OCI-M1 (cell line): ENCODE measurements at regions not wholly inside any gene's neighbourhood (a gene's known extent, or its start where the extent isn't known, plus 50 kb on each side); places are given as distances from the start of the nearest gene placed in this dataset.

Experiments
- DNase-seq: peaks from one replicate; lab custom pipeline; 2025; lab: John Stamatoyannopoulos, UW

DNA sequence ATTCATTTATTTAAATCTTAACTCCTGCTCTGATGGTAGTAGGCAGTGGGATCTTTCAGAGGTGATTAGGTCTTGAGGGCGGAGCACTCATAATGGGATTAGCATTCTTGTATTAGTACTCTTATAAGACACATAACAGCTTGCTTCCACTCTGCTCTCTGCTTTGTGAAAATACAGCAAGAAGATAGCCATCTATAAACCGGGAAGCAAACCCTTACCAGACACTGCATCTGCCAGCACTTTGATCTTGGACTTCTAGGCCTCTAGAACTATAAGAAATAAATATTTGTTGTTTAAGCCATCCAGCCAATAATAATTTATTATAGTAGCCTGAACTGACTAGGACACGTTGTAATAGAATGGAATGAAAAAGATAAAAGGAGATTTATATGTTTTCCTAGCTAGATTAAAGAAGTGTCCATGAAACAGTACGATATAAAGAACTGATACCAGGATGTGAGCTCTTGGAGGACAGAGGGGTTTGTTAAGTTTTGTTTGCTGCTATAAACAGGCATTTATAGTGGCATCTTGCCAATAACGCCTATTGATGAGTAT is 869.9 kb downstream of the MRPL39 start:
- DNase-seq: no peak

- no peak for DNase-seq
Measured at GRCh38 chr21:24730661-24731060, 876.6 kb downstream of the MRPL39 start.

DNA sequence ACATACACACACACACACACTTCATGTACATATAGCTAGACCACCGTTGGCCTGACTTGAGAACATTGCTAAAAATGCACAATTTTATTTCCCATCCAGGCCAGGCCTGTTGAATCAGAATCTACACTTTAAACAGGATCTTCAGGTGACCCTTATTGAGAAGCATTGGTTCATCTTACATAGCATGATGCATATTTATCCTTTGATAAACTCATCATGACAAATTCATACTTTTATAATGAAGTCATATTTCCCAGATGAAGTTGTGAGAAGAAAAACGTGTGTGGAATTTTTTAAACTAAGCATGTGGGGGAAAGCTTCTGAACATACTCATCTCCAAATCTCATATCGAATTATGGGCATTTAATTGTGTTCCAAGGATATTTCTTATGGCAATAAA is 877.7 kb downstream of the MRPL39 start:
- DNase-seq: no peak

DNA sequence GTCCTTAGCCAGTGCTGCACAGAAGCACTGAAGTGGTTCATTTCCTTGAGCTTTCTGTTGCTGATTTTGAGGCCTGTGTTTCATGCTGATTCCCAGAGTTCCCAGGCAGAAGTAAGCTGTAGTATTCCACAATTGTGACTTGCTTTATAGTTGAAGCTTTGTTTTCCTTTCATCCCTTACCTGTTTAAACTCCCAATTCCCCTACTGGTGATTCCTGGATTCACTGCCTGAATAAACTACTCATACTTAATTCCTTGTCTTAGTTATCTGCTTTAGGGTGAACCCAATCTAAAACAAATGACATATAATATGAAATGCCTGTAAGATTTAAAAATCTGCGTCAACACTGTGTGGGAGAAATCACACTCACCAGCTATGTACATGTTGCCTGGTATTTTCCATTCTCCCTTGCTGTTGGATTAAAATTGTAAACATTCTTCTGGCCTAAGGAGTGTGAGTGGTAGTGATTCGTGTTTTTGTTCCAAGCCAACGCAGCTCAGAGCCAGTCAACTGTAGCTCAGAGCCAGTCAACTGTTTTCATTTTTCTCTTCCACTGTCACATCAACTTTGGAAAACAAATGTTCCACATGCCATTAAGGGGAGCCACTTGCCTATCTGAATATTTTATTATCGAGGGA is 879.4 kb downstream of the MRPL39 start:
- no peak for DNase-seq

- DNase-seq: peak; percentile 42
Measured at GRCh38 chr21:24716281-24716918, 890.9 kb downstream of the MRPL39 start.

DNA sequence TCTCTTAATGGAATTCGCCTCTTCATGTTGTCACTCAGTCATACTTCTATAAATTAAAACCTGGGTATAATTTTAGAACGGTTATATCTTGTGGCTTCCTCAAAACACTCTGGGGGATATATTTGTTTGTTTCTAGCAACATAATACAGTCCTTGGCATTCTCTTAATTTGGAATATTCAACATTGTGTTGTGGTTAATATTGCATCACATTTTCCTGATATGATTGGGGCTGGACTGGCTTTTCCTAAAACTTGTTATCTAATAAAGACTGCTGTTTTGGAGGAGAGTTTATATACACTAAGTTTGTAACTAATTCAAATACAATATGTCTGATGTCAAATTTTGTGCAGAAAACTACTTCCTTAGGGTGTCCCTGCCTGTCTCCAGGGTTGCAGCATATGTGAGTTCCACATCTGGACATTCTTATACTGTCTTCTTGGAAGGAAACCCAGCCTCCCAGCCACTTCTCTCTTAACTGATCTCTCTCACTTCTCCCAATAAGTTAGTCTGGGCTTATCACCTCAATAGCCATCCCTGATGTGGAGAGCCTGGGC is 892.6 kb downstream of the MRPL39 start:
- peak; percentile 89 for DNase-seq

DNA sequence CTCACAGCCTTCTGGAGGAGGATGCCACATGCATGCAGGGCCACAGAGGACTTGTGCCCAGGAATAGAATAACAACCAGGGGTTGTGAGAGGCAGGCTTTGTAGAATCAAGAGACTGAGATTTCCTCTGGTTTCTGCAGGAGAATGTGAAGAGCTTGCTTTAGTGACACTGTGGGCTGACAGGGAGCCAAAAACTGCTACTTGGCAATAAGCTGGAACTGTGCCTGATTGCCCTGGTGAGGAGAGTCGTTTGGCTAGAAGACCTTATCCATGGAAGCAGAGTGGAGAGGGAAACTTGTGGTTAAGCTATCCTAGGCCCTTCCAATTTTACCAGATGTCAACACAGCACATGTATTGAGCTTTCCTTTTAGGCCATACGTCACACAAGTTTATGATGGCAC is 902.1 kb downstream of the MRPL39 start:
- DNase-seq: no peak

DNA sequence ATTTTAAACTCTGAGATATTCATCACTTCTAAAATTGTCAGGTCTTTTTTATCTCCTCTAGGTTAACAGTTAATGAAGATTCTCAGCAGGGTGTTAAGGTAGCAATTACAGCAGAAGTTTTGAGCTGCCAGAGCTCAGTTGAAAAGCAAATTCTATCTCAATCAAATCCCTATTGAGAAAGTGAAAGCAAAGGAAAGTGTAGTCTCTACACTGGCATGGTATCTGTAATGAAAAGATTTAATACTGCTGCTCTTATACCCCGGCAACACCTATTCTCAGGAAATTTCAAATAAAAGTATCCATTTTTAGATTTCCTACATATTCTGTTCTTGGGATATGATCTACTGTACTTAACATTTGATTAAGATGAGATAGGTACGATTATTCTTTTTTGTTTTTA is 913.5 kb downstream of the MRPL39 start:
- peak; percentile 69 for DNase-seq

DNA sequence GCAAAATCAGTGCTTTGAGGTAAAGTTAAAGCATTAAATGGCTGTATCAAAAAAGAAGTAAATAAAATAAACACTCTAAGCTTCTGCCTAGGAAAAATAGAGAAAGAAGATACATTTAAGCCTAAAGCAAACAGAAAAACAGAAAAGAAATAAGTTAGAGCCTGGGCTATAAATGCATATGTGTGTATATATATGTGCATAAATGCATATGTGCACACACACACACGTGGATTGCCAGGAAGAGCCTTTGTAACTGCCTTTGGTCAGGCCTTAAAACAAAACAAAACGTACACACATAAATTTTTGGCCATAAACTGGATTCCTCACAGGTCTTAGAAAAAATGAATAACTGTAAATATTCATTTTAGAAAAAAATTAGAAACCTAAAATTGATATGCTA is 925.8 kb downstream of the MRPL39 start:
- DNase-seq: no peak

DNA sequence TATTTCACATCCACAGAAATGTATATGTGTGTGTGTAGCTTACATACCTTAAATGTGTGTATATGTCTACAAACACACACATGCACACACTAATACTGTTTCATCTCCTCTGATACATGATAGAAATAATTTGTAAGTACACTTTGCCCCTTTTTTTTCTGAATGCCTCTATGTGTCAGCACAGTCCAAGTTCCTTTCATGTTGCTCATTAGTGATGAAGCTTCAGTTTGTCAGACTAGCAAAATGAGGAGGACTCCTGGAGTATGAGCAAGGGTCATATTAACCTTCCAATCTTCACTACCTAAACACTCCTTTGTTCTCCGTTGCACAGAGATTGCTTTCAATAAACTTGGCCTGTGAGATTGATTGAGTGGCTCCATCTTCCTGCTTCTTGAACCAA is 935.4 kb downstream of the MRPL39 start:
- DNase-seq: no peak

DNA sequence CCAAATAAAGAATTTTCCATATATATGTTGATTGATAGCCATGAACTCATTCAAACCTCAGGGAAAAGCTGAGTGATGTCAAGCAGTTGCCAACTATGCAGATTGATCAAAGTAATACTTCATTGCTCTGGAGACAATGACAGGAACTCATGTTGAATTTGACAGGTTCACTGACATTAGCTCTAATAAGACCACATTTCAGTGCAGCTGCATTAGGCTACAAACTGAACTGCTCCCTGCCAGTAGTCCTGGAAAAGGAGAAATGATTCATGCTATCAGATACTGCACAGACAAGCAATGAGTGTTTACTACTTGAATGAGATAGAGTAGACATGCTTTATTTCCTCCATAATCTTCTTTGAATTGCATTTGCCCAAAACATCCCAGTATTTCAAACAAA is 948.4 kb downstream of the MRPL39 start:
- peak; percentile 11 for DNase-seq

DNA sequence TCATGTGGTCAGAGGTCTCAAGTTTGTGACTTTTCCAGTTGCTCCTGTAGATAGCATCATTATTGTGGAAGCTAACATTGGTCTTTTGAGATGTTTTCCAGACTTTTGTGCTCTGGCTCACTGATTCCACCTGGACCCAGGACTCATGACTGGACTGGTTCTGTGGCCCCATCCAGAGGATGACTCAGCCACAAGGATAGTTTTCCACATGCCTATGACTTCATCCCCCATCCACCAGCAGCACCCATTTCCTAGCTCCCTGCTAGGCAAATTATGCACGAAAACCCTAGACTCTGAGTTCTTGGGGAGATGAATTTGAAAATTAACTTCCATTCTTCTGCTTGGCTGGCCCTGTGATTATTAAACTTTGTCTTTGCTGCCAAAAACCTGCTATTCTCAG is 949.3 kb downstream of the MRPL39 start:
- no peak for DNase-seq

DNA sequence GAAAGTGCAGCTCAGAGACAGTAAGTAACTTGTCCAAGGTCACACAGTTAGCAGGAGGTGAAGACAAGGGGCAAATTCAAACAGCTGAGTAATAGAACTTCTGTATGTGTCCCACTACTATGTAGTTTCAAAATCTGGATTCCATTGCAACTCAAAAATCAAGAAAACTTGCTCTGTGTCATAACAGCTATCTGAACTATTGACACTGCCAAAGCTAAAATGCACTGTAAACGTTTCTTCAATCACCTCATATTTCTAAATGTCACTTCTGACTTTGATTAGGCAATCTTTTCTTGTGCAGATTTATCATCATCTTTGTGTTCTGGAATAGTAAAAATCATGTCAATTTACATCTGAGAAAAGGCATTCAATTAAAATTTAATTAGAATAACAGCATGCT is 957.6 kb downstream of the MRPL39 start:
- DNase-seq: no peak

DNA sequence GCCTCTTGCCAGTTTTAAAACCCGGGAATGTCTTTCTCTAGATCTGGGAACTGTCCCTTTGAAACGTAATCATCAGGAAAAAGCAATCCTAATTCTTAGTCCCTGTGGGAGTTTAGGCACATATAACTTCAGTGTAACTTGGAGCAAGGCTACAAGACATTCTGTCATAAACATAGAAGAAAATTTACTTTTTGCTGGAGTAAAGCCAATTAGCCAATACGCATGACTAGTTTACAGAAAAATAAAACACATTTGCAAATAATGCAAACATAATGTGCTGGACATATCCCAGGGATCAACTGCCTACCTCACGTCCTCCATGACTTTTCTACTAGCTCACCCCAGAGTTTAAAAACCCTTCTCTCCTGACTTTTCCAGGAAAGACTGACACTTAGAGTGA is 970.6 kb downstream of the MRPL39 start:
- DNase-seq: no peak

DNA sequence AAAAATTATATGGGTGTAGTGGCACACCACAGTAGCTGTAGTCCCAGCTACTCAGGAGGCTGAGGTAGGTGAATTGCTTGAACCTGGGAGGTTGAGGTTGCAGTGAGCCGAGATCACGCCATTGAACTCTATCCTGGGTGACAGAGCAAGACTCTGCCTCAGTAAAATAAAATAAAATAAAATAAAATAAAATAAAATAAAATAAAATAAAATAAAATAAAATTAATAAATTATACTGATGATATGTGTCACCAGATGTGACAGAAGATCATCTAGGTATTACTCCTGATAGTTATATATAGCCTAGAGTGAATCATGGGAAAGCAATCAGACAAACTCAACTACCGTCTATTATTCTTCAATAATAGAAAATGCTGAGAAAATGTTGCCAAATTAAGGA is 972.5 kb downstream of the MRPL39 start:
- DNase-seq: no peak

- DNase-seq: no peak
Measured at GRCh38 chr21:24628536-24628935, 978.7 kb downstream of the MRPL39 start.

DNA sequence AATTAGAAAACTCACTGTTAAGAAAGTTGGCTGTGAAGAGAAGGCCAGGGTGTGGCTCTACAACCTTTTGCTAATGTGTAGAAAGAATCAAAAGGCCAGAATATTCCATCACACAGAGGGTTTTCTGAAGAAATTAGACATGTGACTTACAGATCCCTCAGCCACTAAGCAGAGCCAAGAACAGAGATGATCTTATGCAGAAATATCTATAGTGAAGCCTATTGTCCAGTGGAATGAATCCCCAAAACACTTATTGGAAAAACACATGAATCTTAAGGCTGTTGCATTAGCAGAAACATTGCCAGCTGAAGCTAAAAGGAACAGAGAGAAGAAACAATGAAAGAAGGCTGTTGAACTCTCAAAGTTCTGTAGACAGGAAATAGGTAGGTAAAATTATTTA is 979.2 kb downstream of the MRPL39 start:
- no peak for DNase-seq

- DNase-seq: no peak
Measured at GRCh38 chr21:24617819-24618218, 989.5 kb downstream of the MRPL39 start.

DNA sequence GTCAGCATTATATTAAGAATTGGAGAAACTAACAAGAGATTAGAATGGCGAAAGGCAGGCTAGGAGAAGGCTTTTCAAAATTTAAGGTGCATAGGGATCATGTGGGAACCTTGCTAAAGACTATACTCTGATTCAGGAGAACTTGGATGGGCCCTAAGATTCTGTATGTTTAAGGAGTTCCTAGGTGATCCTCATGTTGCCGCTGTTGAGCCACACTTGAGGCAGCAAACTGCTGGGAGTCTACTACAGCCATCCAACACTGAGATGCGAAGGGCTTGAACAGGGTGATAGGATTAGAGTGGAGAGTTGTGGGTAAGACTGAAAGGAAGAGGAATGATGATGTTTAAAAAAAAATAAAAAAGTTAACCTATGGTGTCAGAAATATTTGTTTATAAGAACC is 1013.2 kb downstream of the MRPL39 start:
- DNase-seq: peak; percentile 8

DNA sequence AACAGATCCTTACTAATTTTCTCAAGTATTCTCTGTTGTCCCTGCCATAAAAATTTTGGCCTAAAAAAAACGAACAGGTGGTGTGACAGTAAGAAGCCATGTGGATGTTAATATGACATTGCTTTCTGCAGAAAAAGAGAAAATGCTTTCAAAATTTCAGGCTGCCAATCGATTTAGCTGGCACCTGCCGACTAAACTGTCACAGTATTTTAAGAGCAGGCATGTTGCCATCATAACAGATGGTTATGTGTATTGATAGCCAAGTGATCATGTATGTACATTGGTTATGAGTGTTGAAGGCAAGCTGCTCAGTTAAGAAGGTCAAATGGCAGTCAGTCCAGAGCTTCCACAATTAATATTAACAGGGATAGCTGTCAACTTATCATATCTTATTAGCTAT is 1017.0 kb downstream of the MRPL39 start:
- no peak for DNase-seq

GRCh38 chr21:24583473-24583872 is 1023.8 kb downstream of the MRPL39 start:
- DNase-seq: no peak

GRCh38 chr21:24577301-24577700 is 1030.0 kb downstream of the MRPL39 start:
- no peak for DNase-seq

DNA sequence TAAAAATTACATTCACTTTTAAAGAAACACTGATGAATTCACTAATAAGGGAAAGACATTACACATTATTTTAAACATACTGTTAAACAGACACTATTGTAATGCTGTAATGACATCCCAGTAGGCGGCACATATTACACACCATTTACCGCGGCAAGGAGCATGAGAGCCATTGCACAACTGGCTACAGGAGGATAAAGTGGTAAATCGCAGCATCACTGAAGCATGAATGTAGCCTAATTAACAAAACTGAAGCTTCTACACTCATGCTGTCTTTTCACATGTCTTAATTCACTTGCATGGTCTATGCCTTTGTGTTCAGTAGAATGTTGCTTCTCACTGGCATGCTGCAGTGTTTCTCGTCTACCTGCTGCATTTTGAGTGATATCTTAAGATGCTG is 1046.0 kb downstream of the MRPL39 start:
- DNase-seq: no peak

- no peak for DNase-seq
Measured at GRCh38 chr21:24552491-24552890, 1054.8 kb downstream of the MRPL39 start.
